Natural killer cell (primary cell): ENCODE measurements at regions not wholly inside any gene's neighbourhood (a gene's known extent, or its start where the extent isn't known, plus 50 kb on each side); places are given as distances from the start of the nearest gene placed in this dataset.

Experiments
- ATAC-seq, 3 donors: fragments of 150-1000 bp in 2 of 3; fragments of 200-7000 bp in 1 of 3; cut with Tn5 transposase; 1 replicate in 1 of 3; 2 replicates in 2 of 3; pipeline ENCODE4 v1.10.0; 2021; ENCODE audit warnings: mild to moderate bottlenecking in 2 of 3, moderate library complexity in 2 of 3
- DNase-seq, 2 donors: peaks; one replicate each; pipeline versions ENCODE4 v3.0.0 to v3.0.0-alpha.2; 2013 to 2021; ENCODE audit warnings: mixed read lengths in 1 of 2
- H3K27ac ChIP-seq: one replicate; pipeline ENCODE4 v1.5.1; 2013; ENCODE audit warnings: mild to moderate bottlenecking, low read length
- H3K27me3 ChIP-seq: one replicate; pipeline ENCODE4 v1.6.1; 2013; ENCODE audit warnings: low read length; ENCODE audit not compliant: control insufficient read depth, insufficient read depth
- H3K36me3 ChIP-seq: one replicate; pipeline ENCODE4 v1.6.1; 2013; ENCODE audit warnings: low read length; ENCODE audit not compliant: control insufficient read depth, insufficient read depth
- H3K4me1 ChIP-seq: one replicate; pipeline ENCODE4 v1.6.1; 2013; ENCODE audit warnings: low read length; ENCODE audit not compliant: control insufficient read depth, insufficient read depth
- H3K4me3 ChIP-seq: one replicate; pipeline ENCODE4 v1.5.1; 2013; ENCODE audit warnings: low read length
- H3K9me3 ChIP-seq: one replicate; pipeline ENCODE4 v1.6.1; 2013; ENCODE audit warnings: low read length; ENCODE audit not compliant: control insufficient read depth, insufficient read depth
- H3K27ac Mint-ChIP-seq, 2 donors: one replicate each; pipeline ENCODE4 v1.8.0; 2022; ENCODE audit warnings: mild to moderate bottlenecking in 2 of 2, mixed read lengths in 2 of 2, moderate library complexity in 1 of 2
- H3K27me3 Mint-ChIP-seq, 2 donors: one replicate each; pipeline ENCODE4 v1.8.0; 2022; ENCODE audit warnings: low read depth in 2 of 2, mixed read lengths in 2 of 2
- H3K36me3 Mint-ChIP-seq: one replicate; pipeline ENCODE4 v1.8.0; 2022; ENCODE audit warnings: mixed read lengths
- H3K4me1 Mint-ChIP-seq, 2 donors: one replicate each; pipeline ENCODE4 v1.8.0; 2022; ENCODE audit warnings: mixed read lengths in 2 of 2
- H3K4me3 Mint-ChIP-seq: one replicate; pipeline ENCODE4 v1.8.0; 2022; ENCODE audit warnings: mild to moderate bottlenecking, moderate library complexity, mixed read lengths
- H3K9me3 Mint-ChIP-seq, 2 donors: one replicate each; pipeline ENCODE4 v1.8.0; 2022; ENCODE audit warnings: mixed read lengths in 2 of 2
- CTCF ChIP-seq: fragments of 200-600 bp; IDR thresholded peaks from one replicate; pipeline ENCODE4 v1.8.0; 2022; ENCODE audit warnings: antibody characterized with exemption
- WGBS: methylation state at CpG from one replicate; pipeline ENCODE4 v1.1.7; 2013; ENCODE audit warnings: missing lambda C conversion rate; ENCODE audit not compliant: insufficient coverage; 5-methylcytosine and 5-hydroxymethylcytosine counted together
- intact Hi-C: fragments of 100-400 bp; cut with micrococcal nuclease; formaldehyde crosslinking; loops from one replicate; pipeline ENCODE4 v1.14.2; 2022

GRCh38 chr10:37707829-37708578, 149.4 kb downstream of the ZNF248 start:
- H3K36me3 Mint-ChIP-seq, result no peaks in the 10 kb centered on the region
- H3K4me3 ChIP-seq, result no peak overlapping the region
- H3K36me3 ChIP-seq, result no peaks in the 10 kb centered on the region
- H3K4me1 ChIP-seq, result no peaks in the 10 kb centered on the region
- no peaks in the 10 kb centered on the region for H3K27me3 Mint-ChIP-seq
- intact Hi-C loops, result no loop called here
- peaks cover 5 to 11% of the 10 kb centered on the region in 2 donors for H3K9me3 Mint-ChIP-seq
- ATAC-seq (no peak), DNase-seq (no peak)
- TF ChIP-seq CTCF, result no peak
- 69% methylated on average over 2 of the region's 2 CpGs for WGBS
- H3K27ac ChIP-seq, result no peak overlapping the region
- no peak overlapping the region for H3K4me3 Mint-ChIP-seq
- peaks cover 45% of the 10 kb centered on the region for H3K9me3 ChIP-seq
- no peak overlapping the region for H3K27ac Mint-ChIP-seq
- H3K4me1 Mint-ChIP-seq, result no peaks in the 10 kb centered on the region
- no peaks in the 10 kb centered on the region for H3K27me3 ChIP-seq

- ATAC-seq (no peak), DNase-seq (no peak)
- H3K4me3 Mint-ChIP-seq, result no peak overlapping the region
- no peaks in the 10 kb centered on the region for H3K4me1 Mint-ChIP-seq
- no peaks in the 10 kb centered on the region for H3K36me3 Mint-ChIP-seq
- Histone ChIP-seq H3K4me3 (no peak overlapping the region), H3K9me3 (peaks cover 48% of the 10 kb centered on the region), H3K27me3 (no peaks in the 10 kb centered on the region), H3K4me1 (no peaks in the 10 kb centered on the region), H3K36me3 (no peaks in the 10 kb centered on the region), H3K27ac (no peak overlapping the region)
- no peak overlapping the region for H3K27ac Mint-ChIP-seq
- H3K9me3 Mint-ChIP-seq, result peaks cover 6 to 15% of the 10 kb centered on the region in 2 donors
- 82% methylated on average over 4 of the region's 4 CpGs for WGBS
- no peak for TF ChIP-seq CTCF
- intact Hi-C loops, result no loop called here
- H3K27me3 Mint-ChIP-seq, result no peaks in the 10 kb centered on the region
These were observed 152.8 kb downstream of the ZNF248 start for GRCh38 chr10:37704566-37704965.

- no peak for DNase-seq
- H3K27me3 ChIP-seq, result no peaks in the 10 kb centered on the region
- intact Hi-C loops, result no loop called here
These were observed 153.5 kb downstream of the ZNF248 start for GRCh38 chr10:37703833-37704382.

More at GRCh38 chr10:37703833-37704382, 153.5 kb downstream of the ZNF248 start:
- peaks cover 48% of the 10 kb centered on the region for H3K9me3 ChIP-seq
- no peak overlapping the region for H3K4me3 ChIP-seq
- no peaks in the 10 kb centered on the region for H3K36me3 Mint-ChIP-seq
- no peak overlapping the region for H3K27ac ChIP-seq
- 89% methylated on average over 4 of the region's 4 CpGs for WGBS
- no peak for ATAC-seq
- H3K4me1 ChIP-seq, result no peaks in the 10 kb centered on the region
- TF ChIP-seq CTCF, result no peak
- peaks cover 6 to 16% of the 10 kb centered on the region in 2 donors for H3K9me3 Mint-ChIP-seq
- H3K36me3 ChIP-seq, result no peaks in the 10 kb centered on the region
- H3K4me3 Mint-ChIP-seq, result no peak overlapping the region
- no peak overlapping the region for H3K27ac Mint-ChIP-seq
- no peaks in the 10 kb centered on the region for H3K27me3 Mint-ChIP-seq
- H3K4me1 Mint-ChIP-seq, result no peaks in the 10 kb centered on the region
